ENCODE measurements at regions not wholly inside any gene's neighbourhood (a gene's known extent, or its start where the extent isn't known, plus 50 kb on each side); places are given as distances from the start of the nearest gene placed in this dataset.

DNA sequence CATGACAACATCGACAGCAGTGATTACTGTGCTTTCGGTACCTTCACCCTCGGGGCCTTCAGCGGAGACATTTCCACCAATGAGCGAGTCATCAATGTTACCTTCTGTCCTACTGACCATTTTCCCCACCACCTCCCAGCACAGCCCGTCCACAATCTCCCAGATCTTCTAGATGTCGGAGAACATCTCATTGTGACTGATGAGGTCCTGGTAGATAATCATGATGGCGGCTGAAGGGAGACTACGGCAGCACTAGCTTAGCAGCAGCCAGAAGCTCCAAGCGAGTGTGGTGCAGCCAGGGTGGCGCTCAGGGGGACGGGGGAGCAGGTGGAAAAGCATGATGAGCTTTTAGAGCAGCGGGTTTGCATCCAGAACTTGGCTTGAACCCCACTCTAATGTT is 379.0 kb downstream of the TLR4 start:
- H3K36me3 ChIP-seq (ENCODE audit: control insufficient read depth in 2 of 2, extremely low read depth in 1 of 2, insufficient read depth in 2 of 2, low read length in 2 of 2): no peaks in the 10 kb centered on the region
- H3K27ac ChIP-seq (ENCODE audit: control insufficient read depth, insufficient read depth, low read length): no peak overlapping the region
- H3K79me2 ChIP-seq (ENCODE audit: control insufficient read depth, insufficient read depth, low read length): no peaks in the 10 kb centered on the region
- H3K4me1 ChIP-seq (ENCODE audit: control insufficient read depth, extremely low read depth, insufficient read depth, low read length): no peaks in the 10 kb centered on the region
- no peaks in the 10 kb centered on the region for H3K9me1 ChIP-seq (ENCODE audit: control insufficient read depth, extremely low read depth, insufficient read depth, low read length)
- DNase-seq (ENCODE audit: low read depth, low spot score) (no peak), FAIRE-seq (no peak)
- H3K9me3 ChIP-seq (ENCODE audit: control insufficient read depth, low read depth, low read length): no peaks in the 10 kb centered on the region
- TF ChIP-seq EZH2 (IDR thresholded peaks at IDR 0.05; ENCODE audit: low read length) (no peak), CTCF (optimal IDR thresholded peaks at IDR 0.05 in 1 of 3, IDR thresholded peaks at IDR 0.05 in 1 of 3, conservative IDR thresholded peaks at IDR 0.05 in 1 of 3; ENCODE audit: extremely low read depth in 1 of 3, insufficient read depth in 2 of 3, low read length in 3 of 3) (no peak)
- dilution Hi-C loops (cut with MboI; ENCODE audit: extremely low pct_ligation_motif_present, low sequenced_read_pairs): no loop called here
- H3K4me2 ChIP-seq (ENCODE audit: control insufficient read depth, extremely low read depth, insufficient read depth, low read depth, low read length): no peak overlapping the region
- no peaks in the 10 kb centered on the region for H3K27me3 ChIP-seq (ENCODE audit: control insufficient read depth, extremely low read depth, insufficient read depth, low read length)
- H3K4me3 ChIP-seq (ENCODE audit: control insufficient read depth in 2 of 3, extremely low read depth in 1 of 3, insufficient read depth in 2 of 3, low read depth in 1 of 3, low read length in 3 of 3): no peak overlapping the region
- no peak overlapping the region for H3K9ac ChIP-seq (ENCODE audit: control insufficient read depth, extremely low read depth, insufficient read depth, low read length)
- no peaks in the 10 kb centered on the region for H4K20me1 ChIP-seq (ENCODE audit: control insufficient read depth, extremely low read depth, insufficient read depth, low read length)
- H2AFZ ChIP-seq (ENCODE audit: control insufficient read depth, low read length): no peak overlapping the region

- dilution Hi-C loops (cut with MboI; ENCODE audit: extremely low pct_ligation_motif_present, low sequenced_read_pairs): no loop called here
- FAIRE-seq: no peak
- no peaks in the 10 kb centered on the region for H4K20me1 ChIP-seq (ENCODE audit: control insufficient read depth, extremely low read depth, insufficient read depth, low read length)
These were observed 383.9 kb downstream of the TLR4 start for GRCh38 chr9:118088090-118088489.

More at GRCh38 chr9:118088090-118088489, 383.9 kb downstream of the TLR4 start:
- Histone ChIP-seq H2AFZ (ENCODE audit: control insufficient read depth, low read length) (no peak overlapping the region), H3K9ac (ENCODE audit: control insufficient read depth, extremely low read depth, insufficient read depth, low read length) (no peak overlapping the region), H3K4me3 (ENCODE audit: control insufficient read depth in 2 of 3, extremely low read depth in 1 of 3, insufficient read depth in 2 of 3, low read depth in 1 of 3, low read length in 3 of 3) (no peak overlapping the region), H3K4me1 (ENCODE audit: control insufficient read depth, extremely low read depth, insufficient read depth, low read length) (no peaks in the 10 kb centered on the region), H3K9me3 (ENCODE audit: control insufficient read depth, low read depth, low read length) (no peaks in the 10 kb centered on the region), H3K79me2 (ENCODE audit: control insufficient read depth, insufficient read depth, low read length) (no peaks in the 10 kb centered on the region), H3K27me3 (ENCODE audit: control insufficient read depth, extremely low read depth, insufficient read depth, low read length) (no peaks in the 10 kb centered on the region), H3K4me2 (ENCODE audit: control insufficient read depth, extremely low read depth, insufficient read depth, low read depth, low read length) (no peak overlapping the region), H3K27ac (ENCODE audit: control insufficient read depth, insufficient read depth, low read length) (no peak overlapping the region), H3K36me3 (ENCODE audit: control insufficient read depth in 2 of 2, extremely low read depth in 1 of 2, insufficient read depth in 2 of 2, low read length in 2 of 2) (no peaks in the 10 kb centered on the region), H3K9me1 (ENCODE audit: control insufficient read depth, extremely low read depth, insufficient read depth, low read length) (no peaks in the 10 kb centered on the region)
- DNase-seq (ENCODE audit: low read depth, low spot score): no peak
- TF ChIP-seq CTCF (optimal IDR thresholded peaks at IDR 0.05 in 1 of 3, IDR thresholded peaks at IDR 0.05 in 1 of 3, conservative IDR thresholded peaks at IDR 0.05 in 1 of 3; ENCODE audit: extremely low read depth in 1 of 3, insufficient read depth in 2 of 3, low read length in 3 of 3) (no peak), EZH2 (IDR thresholded peaks at IDR 0.05; ENCODE audit: low read length) (no peak)
